Osteocyte (in vitro differentiated cells): ENCODE measurements at regions not wholly inside any gene's neighbourhood (a gene's known extent, or its start where the extent isn't known, plus 50 kb on each side); places are given as distances from the start of the nearest gene placed in this dataset.
"Not testable (repeated sequence)": the region's sequence is repeated elsewhere in the genome, so short reads cannot be mapped to it uniquely, and the experiment has no call there.

Experiments
- DNase-seq: peaks from one replicate; pipeline ENCODE4 v3.0.0; 2021; ENCODE audit warnings: mixed read lengths; ENCODE audit not compliant: unreplicated experiment; ENCODE audit errors: extremely low spot score
- H3K27ac Mint-ChIP-seq: one replicate; pipeline ENCODE4 v1.8.0; 2021; ENCODE audit warnings: mild to moderate bottlenecking, mixed read lengths; ENCODE audit not compliant: unreplicated experiment
- H3K27me3 Mint-ChIP-seq: one replicate; pipeline ENCODE4 v1.8.0; 2021; ENCODE audit warnings: mixed read lengths; ENCODE audit not compliant: unreplicated experiment
- H3K36me3 Mint-ChIP-seq: one replicate; pipeline ENCODE4 v1.8.0; 2021; ENCODE audit warnings: mixed read lengths; ENCODE audit not compliant: unreplicated experiment
- H3K4me1 Mint-ChIP-seq: one replicate; pipeline ENCODE4 v1.8.0; 2021; ENCODE audit warnings: mixed read lengths; ENCODE audit not compliant: unreplicated experiment
- H3K4me3 Mint-ChIP-seq: one replicate; pipeline ENCODE4 v1.8.0; 2021; ENCODE audit warnings: mild to moderate bottlenecking, moderate library complexity, mixed read lengths; ENCODE audit not compliant: unreplicated experiment
- H3K9me3 Mint-ChIP-seq: one replicate; pipeline ENCODE4 v1.8.0; 2021; ENCODE audit warnings: mixed read lengths; ENCODE audit not compliant: unreplicated experiment
- TF ChIP-seq, protein P1 (sequence below): fragments of 200-600 bp; sonication (generic); IDR thresholded peaks from 2 replicates; pipeline ENCODE4 v1.5.0; 2021; ENCODE audit warnings: antibody characterized with exemption, mild to moderate bottlenecking, moderate library complexity

DNA sequence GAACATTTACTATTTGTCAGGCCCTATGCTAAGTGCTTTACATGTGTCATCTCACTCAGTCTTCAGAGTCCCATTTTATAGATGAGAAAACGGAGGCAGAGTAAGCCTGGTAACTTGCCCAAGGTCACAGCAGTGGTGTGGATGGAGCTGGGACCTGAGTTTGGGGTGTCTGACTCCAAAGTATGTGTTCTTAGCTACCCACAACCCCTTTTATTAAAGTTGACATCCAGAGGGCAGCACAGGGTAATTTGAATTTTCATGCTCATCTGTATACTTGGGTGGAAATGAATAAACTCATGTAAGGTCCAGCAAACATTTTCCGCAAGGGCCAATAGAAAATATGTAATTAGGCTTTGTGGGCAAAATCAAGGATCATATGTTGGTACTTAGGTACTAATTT is 93.4 kb upstream of the SLC25A48 start:
- Mint-ChIP-seq H3K9me3 (no peaks in the 10 kb centered on the region), H3K4me1 (peaks cover 31% of the 10 kb centered on the region), H3K27me3 (peaks cover 3% of the 10 kb centered on the region), H3K36me3 (no peaks in the 10 kb centered on the region), H3K27ac (no peak overlapping the region), H3K4me3 (no peak overlapping the region)
- DNase-seq, result peak; percentile 10
- TF ChIP-seq, protein P1, sequence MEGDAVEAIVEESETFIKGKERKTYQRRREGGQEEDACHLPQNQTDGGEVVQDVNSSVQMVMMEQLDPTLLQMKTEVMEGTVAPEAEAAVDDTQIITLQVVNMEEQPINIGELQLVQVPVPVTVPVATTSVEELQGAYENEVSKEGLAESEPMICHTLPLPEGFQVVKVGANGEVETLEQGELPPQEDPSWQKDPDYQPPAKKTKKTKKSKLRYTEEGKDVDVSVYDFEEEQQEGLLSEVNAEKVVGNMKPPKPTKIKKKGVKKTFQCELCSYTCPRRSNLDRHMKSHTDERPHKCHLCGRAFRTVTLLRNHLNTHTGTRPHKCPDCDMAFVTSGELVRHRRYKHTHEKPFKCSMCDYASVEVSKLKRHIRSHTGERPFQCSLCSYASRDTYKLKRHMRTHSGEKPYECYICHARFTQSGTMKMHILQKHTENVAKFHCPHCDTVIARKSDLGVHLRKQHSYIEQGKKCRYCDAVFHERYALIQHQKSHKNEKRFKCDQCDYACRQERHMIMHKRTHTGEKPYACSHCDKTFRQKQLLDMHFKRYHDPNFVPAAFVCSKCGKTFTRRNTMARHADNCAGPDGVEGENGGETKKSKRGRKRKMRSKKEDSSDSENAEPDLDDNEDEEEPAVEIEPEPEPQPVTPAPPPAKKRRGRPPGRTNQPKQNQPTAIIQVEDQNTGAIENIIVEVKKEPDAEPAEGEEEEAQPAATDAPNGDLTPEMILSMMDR, result no peak

GRCh38 chr5:135740475-135740874 is 94.0 kb upstream of the SLC25A48 start:
- TF ChIP-seq, protein P1, result no peak
- H3K36me3 Mint-ChIP-seq, result no peaks in the 10 kb centered on the region
- peaks cover 9% of the 10 kb centered on the region for H3K27me3 Mint-ChIP-seq
- no peak overlapping the region for H3K27ac Mint-ChIP-seq
- no peak overlapping the region for H3K4me3 Mint-ChIP-seq
- H3K4me1 Mint-ChIP-seq, result peaks cover 31% of the 10 kb centered on the region
- DNase-seq, result peak; percentile 46
- H3K9me3 Mint-ChIP-seq, result no peaks in the 10 kb centered on the region

GRCh38 chr5:135739383-135739981 is 95.0 kb upstream of the SLC25A48 start:
- DNase-seq, result peak; percentile 53
- peaks cover 31% of the 10 kb centered on the region for H3K4me1 Mint-ChIP-seq
- peak overlapping the region; percentile 73 for H3K27ac Mint-ChIP-seq
- H3K4me3 Mint-ChIP-seq, result no peak overlapping the region
- peaks cover 10% of the 10 kb centered on the region for H3K27me3 Mint-ChIP-seq
- TF ChIP-seq, protein P1, result no peak
- no peaks in the 10 kb centered on the region for H3K36me3 Mint-ChIP-seq
- no peaks in the 10 kb centered on the region for H3K9me3 Mint-ChIP-seq

GRCh38 chr5:135738564-135738875 is 95.9 kb upstream of the SLC25A48 start:
- peaks cover 10% of the 10 kb centered on the region for H3K27me3 Mint-ChIP-seq
- TF ChIP-seq, protein P1, result no peak
- no peaks in the 10 kb centered on the region for H3K36me3 Mint-ChIP-seq

GRCh38 chr5:135737701-135738563 is 96.5 kb upstream of the SLC25A48 start:
- peak; percentile 36 for DNase-seq
- Mint-ChIP-seq H3K4me3 (no peak overlapping the region), H3K27me3 (peaks cover 10% of the 10 kb centered on the region), H3K9me3 (no peaks in the 10 kb centered on the region), H3K36me3 (no peaks in the 10 kb centered on the region), H3K27ac (no peak overlapping the region), H3K4me1 (peaks cover 23% of the 10 kb centered on the region)
- TF ChIP-seq, protein P1, result no peak

More at GRCh38 chr5:135738564-135738875, 95.9 kb upstream of the SLC25A48 start:
- DNase-seq, result peak; percentile 17
- Mint-ChIP-seq H3K4me1 (peaks cover 23% of the 10 kb centered on the region), H3K27ac (no peak overlapping the region), H3K9me3 (no peaks in the 10 kb centered on the region), H3K4me3 (no peak overlapping the region)

DNA sequence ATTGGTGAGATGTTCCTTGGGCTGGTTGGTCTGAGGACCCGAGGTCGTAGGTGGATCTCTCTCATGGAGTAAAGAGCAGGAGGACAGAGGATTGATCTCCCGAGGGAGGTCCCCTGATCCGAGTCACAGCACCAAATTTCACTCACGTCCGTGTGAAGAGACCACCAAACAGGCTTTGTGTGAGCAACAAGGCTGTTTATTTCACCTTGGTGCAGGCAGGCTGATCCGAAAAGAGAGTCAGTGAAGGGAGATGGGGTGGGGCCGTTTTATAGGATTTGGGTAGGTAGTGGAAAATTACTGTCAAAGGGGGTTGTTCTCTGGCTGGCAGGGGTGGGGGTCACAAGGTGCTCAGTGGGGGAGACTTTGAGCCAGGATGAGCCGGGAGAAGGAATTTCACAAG is 97.5 kb upstream of the SLC25A48 start:
- H3K4me1 Mint-ChIP-seq, result peaks cover 20% of the 10 kb centered on the region
- peak; percentile 60 for DNase-seq
- H3K36me3 Mint-ChIP-seq, H3K27ac Mint-ChIP-seq, H3K4me3 Mint-ChIP-seq, H3K9me3 Mint-ChIP-seq, H3K27me3 Mint-ChIP-seq: not testable (repeated sequence)
